Erythroblast (primary cell): ENCODE measurements at regions not wholly inside any gene's neighbourhood (a gene's known extent, or its start where the extent isn't known, plus 50 kb on each side); places are given as distances from the start of the nearest gene placed in this dataset.

Source experiments
- GATA1 ChIP-seq: IDR thresholded peaks from 2 replicates; pipeline ENCODE4 v1.6.1; 2011; ENCODE audit warnings: low read depth, mild to moderate bottlenecking, control low read depth, low read length, moderate library complexity
- POLR2A ChIP-seq: IDR thresholded peaks from 2 replicates; pipeline ENCODE4 v1.6.1; 2011; ENCODE audit warnings: mild to moderate bottlenecking, low read length

GRCh38 chr3:25137606-25138005 is 290.5 kb upstream of the RARB start:
- TF ChIP-seq POLR2A (no peak), GATA1 (no peak)
